ENCODE measurements at regions not wholly inside any gene's neighbourhood (a gene's known extent, or its start where the extent isn't known, plus 50 kb on each side); places are given as distances from the start of the nearest gene placed in this dataset.
"Not testable (repeated sequence)": the region's sequence is repeated elsewhere in the genome, so short reads cannot be mapped to it uniquely, and the experiment has no call there.

DNA sequence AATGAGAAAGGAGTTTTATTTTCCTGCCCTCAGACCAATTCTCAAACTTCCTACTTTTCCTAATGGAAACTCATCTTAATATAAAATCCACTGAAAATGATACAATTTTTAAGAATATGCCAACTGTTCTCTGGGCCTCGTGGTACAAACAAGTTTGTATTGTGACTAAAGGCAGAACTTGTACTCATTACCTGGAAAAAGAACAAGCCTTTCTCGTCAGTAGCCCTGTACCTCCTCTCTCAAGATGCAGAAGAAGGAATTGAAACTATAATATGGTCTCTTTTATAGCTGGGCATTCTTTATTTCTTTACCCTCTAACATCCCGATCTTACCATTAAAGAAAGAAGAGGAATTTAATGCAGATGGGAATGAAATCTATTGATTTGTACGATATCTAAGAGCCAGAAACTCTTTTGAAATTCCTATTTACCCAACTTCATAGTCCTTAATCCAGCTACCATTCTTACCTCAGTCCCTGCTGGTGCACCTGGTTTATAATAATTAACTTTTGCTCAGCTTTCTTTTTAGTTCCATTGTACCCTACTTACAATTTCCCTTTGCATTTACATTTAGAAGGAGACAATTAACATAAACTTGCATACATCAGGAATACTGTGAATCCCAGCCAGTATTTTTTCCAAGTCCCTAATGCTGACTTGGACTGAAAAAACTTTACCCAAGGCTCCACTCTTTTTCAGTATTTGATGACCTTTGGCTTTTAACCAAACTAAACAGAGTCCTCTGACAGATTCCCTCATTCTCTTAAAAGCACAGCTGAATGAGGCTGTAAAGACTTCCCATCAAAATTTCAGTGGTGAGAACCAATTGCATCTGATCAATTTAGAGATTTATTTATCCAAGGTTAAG, 1162.4 kb downstream of the BRINP3 start:
- no peak for DNase-seq

DNA sequence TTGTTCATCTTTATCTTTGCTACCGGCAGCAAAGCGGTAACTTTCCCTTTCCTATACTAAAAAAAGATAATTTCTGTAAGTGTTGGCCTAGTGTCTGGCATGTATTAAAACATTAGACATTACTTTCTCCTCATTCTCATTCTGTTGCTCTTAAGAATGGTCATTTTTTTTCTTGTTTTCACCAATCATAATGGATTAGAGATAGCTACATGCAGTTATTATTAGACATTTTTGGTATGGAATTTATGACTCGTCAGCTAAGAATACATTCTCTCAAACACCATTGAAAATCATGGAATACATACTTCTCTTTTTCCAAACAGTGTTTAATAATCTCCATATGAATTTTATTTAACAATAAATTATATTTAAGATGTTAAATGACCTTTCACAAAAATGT, 1154.6 kb downstream of the BRINP3 start:
- DNase-seq: no peak

DNA sequence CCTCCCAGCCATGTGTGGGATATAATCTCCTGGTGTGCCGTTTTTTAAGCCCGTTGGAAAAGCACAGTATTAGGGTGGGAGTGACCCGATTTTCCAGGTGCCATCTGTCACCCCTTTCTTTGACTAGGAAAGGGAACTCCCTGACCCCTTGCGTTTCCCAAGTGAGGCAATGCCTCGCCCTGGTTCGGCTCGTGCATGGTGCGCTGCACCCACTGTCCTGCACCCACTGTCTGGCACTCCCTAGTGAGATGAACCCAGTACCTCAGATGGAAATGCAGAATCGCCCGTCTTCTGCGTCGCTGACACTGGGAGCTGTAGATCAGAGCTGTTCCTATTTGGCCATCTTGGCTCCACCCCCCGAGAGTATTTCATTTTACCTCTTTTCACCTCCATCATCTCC, 1146.6 kb downstream of the BRINP3 start:
- not testable (repeated sequence) for DNase-seq

- no peak for DNase-seq
Observed at GRCh38 chr1:189336115-189337100, 1141.3 kb downstream of the BRINP3 start.

DNA sequence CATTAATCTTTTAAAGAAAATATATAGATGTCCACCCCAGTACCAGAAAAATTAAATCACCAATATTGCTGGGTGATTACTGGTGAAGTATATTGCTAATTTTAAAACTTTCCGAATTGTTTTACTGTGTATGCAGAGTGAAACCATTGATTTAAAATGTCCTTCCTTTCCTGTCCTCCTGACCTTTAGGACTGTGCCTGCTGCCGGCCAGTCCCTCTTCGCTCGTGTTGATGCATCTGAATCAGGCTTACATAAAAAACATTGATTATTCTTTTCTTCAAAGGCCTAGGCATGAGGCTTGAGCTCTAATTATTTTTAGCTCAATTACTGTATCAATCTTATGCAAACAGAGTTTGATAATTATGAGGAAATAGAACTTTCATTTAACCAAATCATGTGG, 1128.1 kb downstream of the BRINP3 start:
- DNase-seq: no peak

- DNase-seq: no peak
Observed at GRCh38 chr1:189350983-189351616, 1126.6 kb downstream of the BRINP3 start.

GRCh38 chr1:189351960-189352359, 1125.7 kb downstream of the BRINP3 start:
- no peak for DNase-seq

- DNase-seq: no peak
Observed at GRCh38 chr1:189356206-189356605, 1121.5 kb downstream of the BRINP3 start.

GRCh38 chr1:189357317-189357716, 1120.3 kb downstream of the BRINP3 start:
- no peak for DNase-seq

DNA sequence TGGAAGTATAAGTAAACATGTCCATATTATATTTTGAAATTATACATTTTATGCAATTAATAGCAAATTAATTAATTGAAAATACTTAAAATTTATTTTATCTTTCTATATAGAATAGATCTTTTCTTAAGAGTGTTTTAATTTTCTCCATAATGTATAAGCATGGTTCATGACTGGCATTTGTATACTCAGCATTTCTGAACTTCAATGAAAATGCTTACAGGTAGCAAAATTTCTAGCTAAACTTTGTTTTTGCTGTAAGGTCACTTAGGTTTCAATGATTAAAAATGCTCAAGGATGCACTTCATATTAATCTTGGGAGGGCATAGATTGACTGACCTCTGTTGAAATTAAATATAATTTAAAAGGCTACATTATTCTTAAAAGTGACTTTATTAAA, 1108.1 kb downstream of the BRINP3 start:
- DNase-seq: no peak

DNA sequence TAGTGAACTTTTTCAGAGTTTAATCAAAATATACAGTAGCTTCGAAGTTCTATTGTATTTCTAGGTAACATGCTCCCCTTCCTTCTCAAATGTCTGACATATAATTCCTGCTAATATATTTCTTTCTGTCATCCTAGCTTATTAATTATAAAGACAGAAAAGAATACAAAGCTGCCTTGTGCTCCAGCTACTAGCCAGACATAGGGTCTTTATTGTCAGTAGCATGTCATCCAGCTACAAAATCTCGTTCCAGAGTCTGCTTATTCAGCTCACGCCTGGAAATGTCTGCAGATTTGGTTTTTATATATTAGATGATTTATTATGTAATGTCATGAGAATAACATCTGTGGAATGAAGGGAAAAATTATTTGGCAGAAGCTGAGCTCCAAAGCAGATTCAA, 1102.8 kb downstream of the BRINP3 start:
- no peak for DNase-seq

DNA sequence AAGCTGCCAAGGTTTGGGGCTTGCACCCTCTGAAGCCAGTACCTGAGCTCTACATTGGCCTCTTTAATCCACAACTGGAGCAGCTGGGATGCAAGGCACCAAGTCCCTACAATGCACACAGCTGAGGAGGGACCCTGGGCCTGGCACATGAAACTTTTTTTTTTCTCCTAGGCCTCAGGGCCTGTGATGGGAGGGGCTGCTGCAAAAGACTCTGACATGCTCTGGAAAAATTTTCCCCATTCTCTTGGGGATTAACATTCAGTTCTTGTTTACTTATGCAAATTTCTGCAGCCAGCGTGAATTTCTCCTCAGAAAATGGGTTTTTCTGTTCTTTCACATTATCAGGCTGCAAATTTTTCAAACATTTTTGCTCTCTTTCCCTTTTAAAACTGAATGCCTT, 1072.2 kb downstream of the BRINP3 start:
- no peak for DNase-seq

DNA sequence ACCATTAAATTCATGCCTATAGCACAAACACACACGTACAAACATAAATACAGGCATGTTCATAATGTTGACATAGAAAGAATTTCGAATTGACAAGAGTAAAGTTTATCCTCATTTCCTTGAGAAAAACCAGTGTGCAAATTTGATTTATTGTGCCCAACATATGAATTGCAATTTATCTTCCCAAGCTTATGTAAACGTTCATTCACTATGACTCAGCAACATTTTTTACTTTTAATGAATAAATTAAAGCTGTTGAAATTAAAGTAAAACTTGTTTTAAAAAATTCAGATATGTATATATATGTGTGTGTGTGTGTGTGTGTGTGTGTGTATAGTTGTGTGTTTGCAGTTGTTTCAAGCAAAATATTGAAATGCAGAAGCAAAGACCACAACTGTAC, 1067.9 kb downstream of the BRINP3 start:
- no peak for DNase-seq

GRCh38 chr1:189424746-189425331, 1052.8 kb downstream of the BRINP3 start:
- no peak for DNase-seq

DNA sequence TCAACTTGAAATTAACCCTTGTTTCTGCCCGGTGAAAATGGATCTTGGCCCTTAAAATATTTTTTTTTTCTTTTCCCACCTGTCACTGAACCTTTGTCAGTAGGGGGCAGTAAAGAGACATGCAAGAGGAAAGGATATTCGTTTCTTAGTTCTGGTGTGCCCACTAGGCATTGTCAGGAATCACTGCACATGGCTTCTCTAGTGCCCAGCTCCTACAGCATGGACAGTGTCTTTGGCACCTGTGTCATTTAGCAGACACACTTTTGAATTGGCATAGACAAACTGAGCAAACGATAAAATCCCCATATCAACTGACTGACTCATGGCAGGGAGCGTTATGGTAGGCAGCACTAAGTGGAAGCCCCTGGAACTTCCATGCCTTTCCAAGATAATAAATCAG, 1048.1 kb downstream of the BRINP3 start:
- DNase-seq: no peak

DNA sequence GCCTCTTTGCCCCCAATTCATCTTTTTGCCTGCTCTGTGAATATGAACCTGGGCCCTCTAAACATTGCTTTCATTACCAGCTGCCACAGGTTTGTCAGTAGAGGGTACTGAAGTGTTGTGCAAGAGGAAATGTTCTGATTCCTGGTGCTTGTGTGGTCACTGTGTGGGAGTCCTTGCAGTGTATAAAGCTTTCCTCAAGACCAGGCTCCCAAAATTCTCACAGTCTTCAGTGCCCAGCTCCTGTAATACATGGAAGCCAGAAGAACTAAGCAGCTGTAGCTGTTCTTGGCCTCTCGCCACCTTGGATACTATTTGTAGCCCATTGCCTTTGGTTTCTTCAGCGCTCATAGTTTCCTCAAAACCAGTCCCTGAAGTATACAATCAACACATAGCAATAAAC, 1046.2 kb downstream of the BRINP3 start:
- DNase-seq: no peak

GRCh38 chr1:189432753-189433152, 1044.9 kb downstream of the BRINP3 start:
- no peak for DNase-seq

- DNase-seq: no peak
Observed at GRCh38 chr1:189434461-189434860, 1043.2 kb downstream of the BRINP3 start.

DNA sequence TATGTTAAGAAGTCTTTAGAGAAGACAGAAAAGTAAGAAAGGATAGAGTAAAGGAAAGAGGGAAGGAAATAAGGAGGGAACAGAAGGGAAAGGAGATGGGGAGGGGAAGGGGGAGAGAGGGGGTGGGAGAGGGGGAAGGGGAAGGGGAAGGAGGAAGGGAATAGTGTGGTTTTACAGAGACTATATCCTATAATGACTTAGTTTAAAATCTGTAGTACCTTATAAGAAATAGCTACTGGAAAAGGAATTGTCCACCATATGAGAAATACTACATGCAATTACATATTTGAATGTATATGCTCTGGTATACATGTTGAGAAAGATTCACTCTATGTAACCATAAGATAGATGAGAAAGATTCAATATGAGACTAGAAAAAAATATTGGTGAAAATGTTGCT, 1042.3 kb downstream of the BRINP3 start:
- no peak for DNase-seq

DNA sequence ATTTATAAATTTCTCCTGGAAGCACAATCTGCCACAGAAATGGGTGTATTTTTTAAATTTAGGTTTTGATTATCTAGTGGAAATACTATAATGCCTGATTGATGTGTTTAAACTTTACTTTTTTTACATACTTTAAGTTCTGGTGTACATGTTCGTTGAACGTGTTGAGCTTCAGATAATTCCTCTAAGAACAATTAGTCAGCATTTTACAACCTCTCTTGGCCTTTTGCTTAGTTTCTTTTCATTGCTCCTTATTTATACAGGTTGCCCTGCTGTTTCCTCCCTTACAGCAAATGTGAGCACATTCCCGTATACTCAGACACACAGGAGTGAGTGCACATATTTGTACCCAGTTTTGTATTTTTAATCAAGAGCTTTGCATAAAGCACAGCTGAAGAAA, 1038.9 kb downstream of the BRINP3 start:
- DNase-seq: no peak

GRCh38 chr1:189463166-189463565, 1014.5 kb downstream of the BRINP3 start:
- DNase-seq: no peak

DNA sequence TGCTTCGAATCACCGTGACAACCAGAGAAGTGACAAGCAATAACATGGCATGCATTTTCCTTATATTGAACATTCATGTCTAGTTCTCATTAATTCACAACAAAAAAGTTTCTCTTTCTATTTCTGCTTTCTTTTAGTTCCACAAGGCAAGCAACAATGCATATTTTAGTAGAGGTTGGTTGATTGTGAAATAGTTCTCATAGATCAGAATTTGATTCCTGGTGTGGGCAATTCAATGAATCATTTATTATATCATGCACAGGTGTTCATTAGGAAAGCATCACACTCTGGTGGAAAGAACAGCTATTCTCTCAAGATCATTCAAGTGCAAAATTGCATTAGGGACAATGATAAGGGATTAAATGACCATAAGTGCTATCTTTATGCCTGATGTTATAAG, 980.9 kb downstream of the BRINP3 start:
- no peak for DNase-seq

DNA sequence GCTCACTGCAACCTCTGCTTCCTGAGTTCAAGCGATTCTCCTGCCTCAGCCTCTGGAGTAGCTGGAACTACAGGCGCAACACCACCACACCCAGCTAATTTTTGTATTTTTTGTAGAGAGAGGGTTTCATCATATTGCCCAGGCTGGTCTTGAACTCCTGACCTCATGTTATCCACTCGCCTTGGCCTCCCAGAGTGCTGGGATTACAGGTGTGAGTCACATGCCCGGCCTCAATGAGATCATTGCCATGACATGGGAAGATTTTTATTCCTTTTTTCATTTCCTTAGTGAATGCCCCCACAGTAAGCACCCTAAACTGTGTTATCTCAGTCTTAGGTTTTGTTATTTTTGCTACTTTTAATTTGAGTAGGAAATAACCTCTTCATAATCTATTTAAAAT, 977.9 kb downstream of the BRINP3 start:
- no peak for DNase-seq
